Chondrocyte (in vitro differentiated cells): ENCODE measurements at regions not wholly inside any gene's neighbourhood (a gene's known extent, or its start where the extent isn't known, plus 50 kb on each side); places are given as distances from the start of the nearest gene placed in this dataset.

Experiments used
- DNase-seq: peaks from one replicate; pipeline ENCODE4 v3.0.0; 2021; ENCODE audit warnings: mixed read lengths, low spot score
- H3K27ac Mint-ChIP-seq: one replicate; pipeline ENCODE4 v1.8.0; 2021; ENCODE audit warnings: mild to moderate bottlenecking, moderate library complexity, mixed read lengths; ENCODE audit not compliant: unreplicated experiment
- H3K27me3 Mint-ChIP-seq: 2 replicates; pipeline ENCODE4 v1.8.0; 2021; ENCODE audit warnings: low read depth, mixed read lengths
- H3K36me3 Mint-ChIP-seq: 2 replicates; pipeline ENCODE4 v1.8.0; 2021; ENCODE audit warnings: low read depth, mixed read lengths
- H3K4me1 Mint-ChIP-seq: 2 replicates; pipeline ENCODE4 v1.8.0; 2021; ENCODE audit warnings: low read depth, mild to moderate bottlenecking, mixed read lengths
- H3K4me3 Mint-ChIP-seq: one replicate; pipeline ENCODE4 v1.8.0; 2021; ENCODE audit warnings: mild to moderate bottlenecking, moderate library complexity, mixed read lengths; ENCODE audit not compliant: unreplicated experiment
- H3K9me3 Mint-ChIP-seq: 2 replicates; pipeline ENCODE4 v1.8.0; 2021; ENCODE audit warnings: low read depth, mixed read lengths
- TF ChIP-seq, protein P1 (sequence below): fragments of 200-600 bp; sonication (generic); IDR thresholded peaks from 2 replicates; pipeline ENCODE4 v1.5.0; 2021; ENCODE audit warnings: antibody characterized with exemption, mild to moderate bottlenecking, moderate library complexity

DNA sequence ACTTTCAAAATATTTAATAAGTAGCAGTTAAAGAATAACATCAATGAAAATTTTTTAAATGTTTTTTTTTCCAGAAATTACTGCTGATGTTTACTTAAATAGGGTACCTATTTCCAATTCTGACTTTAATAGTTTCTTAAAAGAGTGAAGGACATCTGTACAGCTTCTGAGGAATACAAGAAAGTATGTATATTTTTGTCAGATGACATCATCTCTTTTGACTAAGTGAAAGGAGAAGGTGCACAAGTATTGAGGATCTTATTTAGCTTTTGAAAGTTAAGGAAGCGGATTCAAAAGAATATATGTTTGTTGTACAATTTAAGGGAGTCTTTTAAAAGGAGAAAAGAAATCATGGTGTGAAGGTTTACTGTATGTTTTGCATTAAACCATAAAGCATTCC lies 90.0 kb upstream of the SLC35B3 start:
- no peak overlapping the region for H3K4me3 Mint-ChIP-seq
- H3K27me3 Mint-ChIP-seq, result peaks cover 3% of the 10 kb centered on the region
- peaks cover 11% of the 10 kb centered on the region for H3K9me3 Mint-ChIP-seq
- no peak for DNase-seq
- TF ChIP-seq, protein P1, sequence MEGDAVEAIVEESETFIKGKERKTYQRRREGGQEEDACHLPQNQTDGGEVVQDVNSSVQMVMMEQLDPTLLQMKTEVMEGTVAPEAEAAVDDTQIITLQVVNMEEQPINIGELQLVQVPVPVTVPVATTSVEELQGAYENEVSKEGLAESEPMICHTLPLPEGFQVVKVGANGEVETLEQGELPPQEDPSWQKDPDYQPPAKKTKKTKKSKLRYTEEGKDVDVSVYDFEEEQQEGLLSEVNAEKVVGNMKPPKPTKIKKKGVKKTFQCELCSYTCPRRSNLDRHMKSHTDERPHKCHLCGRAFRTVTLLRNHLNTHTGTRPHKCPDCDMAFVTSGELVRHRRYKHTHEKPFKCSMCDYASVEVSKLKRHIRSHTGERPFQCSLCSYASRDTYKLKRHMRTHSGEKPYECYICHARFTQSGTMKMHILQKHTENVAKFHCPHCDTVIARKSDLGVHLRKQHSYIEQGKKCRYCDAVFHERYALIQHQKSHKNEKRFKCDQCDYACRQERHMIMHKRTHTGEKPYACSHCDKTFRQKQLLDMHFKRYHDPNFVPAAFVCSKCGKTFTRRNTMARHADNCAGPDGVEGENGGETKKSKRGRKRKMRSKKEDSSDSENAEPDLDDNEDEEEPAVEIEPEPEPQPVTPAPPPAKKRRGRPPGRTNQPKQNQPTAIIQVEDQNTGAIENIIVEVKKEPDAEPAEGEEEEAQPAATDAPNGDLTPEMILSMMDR, result no peak
- no peaks in the 10 kb centered on the region for H3K4me1 Mint-ChIP-seq
- H3K27ac Mint-ChIP-seq, result no peak overlapping the region
- no peaks in the 10 kb centered on the region for H3K36me3 Mint-ChIP-seq

DNA sequence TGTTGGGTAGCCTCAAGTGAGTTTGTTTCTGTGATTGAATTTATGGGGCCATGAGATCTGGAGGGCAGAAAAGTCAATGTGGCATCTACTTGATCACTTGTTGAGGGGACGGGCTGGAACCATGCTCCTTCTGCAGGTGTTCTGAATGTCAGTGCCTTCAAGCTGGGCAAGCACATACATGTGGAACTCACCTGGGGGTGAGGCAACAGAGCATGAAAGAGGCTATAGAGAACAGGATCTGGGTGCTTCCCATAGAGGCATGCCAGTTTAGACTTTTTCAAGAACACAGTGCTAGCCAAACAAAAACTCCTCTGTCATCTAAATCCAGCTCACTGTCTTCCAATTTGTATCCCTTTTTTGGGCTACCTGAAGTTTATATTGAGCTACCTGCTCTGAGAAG lies 77.8 kb upstream of the SLC35B3 start:
- H3K27me3 Mint-ChIP-seq, result peaks cover under 1% of the 10 kb centered on the region

DNA sequence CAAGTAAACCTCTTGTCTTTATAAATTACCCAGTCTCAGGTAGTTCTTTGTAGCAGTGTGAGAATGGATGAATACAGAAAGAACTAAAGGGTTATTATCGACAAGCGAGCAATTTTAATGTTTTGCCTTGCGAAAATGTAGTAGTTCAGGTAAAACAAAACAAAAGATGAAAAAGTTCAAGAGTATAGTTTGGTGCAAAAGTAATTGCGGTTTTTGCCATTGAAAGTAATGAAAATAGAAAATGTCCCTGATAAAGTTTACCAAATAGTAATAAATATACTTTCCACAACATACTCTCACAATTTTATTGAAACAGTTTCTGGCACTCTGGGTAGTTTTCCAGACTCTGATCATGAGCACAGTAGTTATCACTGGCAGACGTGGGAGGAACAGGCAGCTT lies 71.9 kb upstream of the SLC35B3 start:
- Mint-ChIP-seq H3K36me3 (no peaks in the 10 kb centered on the region), H3K4me1 (no peaks in the 10 kb centered on the region), H3K4me3 (no peak overlapping the region), H3K9me3 (no peaks in the 10 kb centered on the region), H3K27me3 (peaks cover 7% of the 10 kb centered on the region), H3K27ac (no peak overlapping the region)
- TF ChIP-seq, protein P1, result no peak
- DNase-seq, result no peak

More for the DNA sequence above, 77.8 kb upstream of the SLC35B3 start:
- DNase-seq, result no peak
- Mint-ChIP-seq H3K36me3 (no peaks in the 10 kb centered on the region), H3K4me3 (no peak overlapping the region), H3K27ac (no peak overlapping the region), H3K9me3 (no peaks in the 10 kb centered on the region), H3K4me1 (no peaks in the 10 kb centered on the region)
- TF ChIP-seq, protein P1, result no peak

DNA sequence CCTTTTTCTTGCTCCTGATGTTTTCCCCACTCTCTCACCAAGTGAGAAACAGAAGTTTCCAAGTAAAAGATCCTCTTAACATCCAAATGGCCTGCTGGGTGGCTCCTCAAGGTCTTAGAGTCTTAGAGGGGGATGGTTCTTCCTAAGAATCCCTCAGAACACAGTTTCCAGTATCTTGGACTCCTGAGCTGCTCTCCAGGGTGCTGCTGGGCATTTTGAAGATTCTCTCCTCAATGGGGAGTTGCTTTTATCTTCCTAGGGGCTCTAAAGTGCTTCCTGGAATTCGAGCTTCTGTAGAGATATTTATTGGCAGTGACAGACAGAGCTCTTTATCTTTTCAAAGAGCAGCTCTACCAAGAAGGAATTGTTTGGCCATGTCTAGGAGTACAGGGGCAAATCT lies 70.8 kb upstream of the SLC35B3 start:
- DNase-seq, result no peak
- Mint-ChIP-seq H3K36me3 (no peaks in the 10 kb centered on the region), H3K4me1 (no peaks in the 10 kb centered on the region), H3K27me3 (peaks cover 7% of the 10 kb centered on the region), H3K4me3 (no peak overlapping the region), H3K27ac (no peak overlapping the region), H3K9me3 (no peaks in the 10 kb centered on the region)
- TF ChIP-seq, protein P1, result no peak

DNA sequence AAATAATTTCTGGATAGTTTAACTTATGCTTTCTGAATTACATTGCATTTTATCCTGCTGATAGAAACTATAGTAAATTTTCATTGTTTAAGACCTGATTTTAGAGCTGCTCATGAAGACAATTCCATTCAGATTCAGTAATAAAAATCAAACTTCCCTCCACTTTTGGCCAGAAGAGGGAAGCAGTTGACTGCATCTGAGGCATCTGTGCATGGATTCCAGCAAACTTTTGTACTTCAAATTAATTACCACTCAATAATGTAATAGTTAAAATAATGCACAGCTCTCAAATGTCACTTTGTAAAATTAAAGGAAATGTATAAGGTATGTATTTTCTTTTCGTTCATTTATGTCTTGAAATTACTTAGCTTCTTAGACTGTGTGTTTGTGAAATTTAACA lies 64.2 kb upstream of the SLC35B3 start:
- TF ChIP-seq, protein P1, result peak; percentile 82
- Mint-ChIP-seq H3K4me1 (no peaks in the 10 kb centered on the region), H3K27ac (no peak overlapping the region), H3K27me3 (peaks cover 7% of the 10 kb centered on the region), H3K36me3 (no peaks in the 10 kb centered on the region), H3K9me3 (peaks cover 14% of the 10 kb centered on the region), H3K4me3 (no peak overlapping the region)
- no peak for DNase-seq
